SK-N-SH treated with all-trans-retinoic acid at 6 μM for 48 hours (cell line): ENCODE measurements at regions not wholly inside any gene's neighbourhood (a gene's known extent, or its start where the extent isn't known, plus 50 kb on each side); places are given as distances from the start of the nearest gene placed in this dataset.

ENCODE experiments used
- ATAC-seq: fragments of 200-7000 bp; cut with Tn5 transposase; 3 replicates; pipeline ENCODE4 v1.9.1; 2020; ENCODE audit warnings: mild to moderate bottlenecking, moderate library complexity
- ARNTL ChIP-seq: fragments of 450-650 bp; formaldehyde crosslinking; IDR thresholded peaks from 2 replicates; pipeline ENCODE4 v1.5.0; 2020; ENCODE audit warnings: low read depth, mild to moderate bottlenecking, moderate library complexity, borderline replicate concordance
- BACH2 ChIP-seq: fragments of 250-450 bp; sonication (Bioruptor Pico); IDR thresholded peaks from 2 replicates; pipeline ENCODE4 v1.9.0; 2021; ENCODE audit warnings: mild to moderate bottlenecking, borderline replicate concordance
- CREB5 ChIP-seq: fragments of 250-450 bp; sonication (Bioruptor Pico); IDR thresholded peaks from 2 replicates; pipeline ENCODE4 v1.5.1; 2020; ENCODE audit warnings: low read depth, mild to moderate bottlenecking, moderate library complexity
- CSRNP3 ChIP-seq: fragments of 250-450 bp; sonication (Bioruptor Pico); IDR thresholded peaks from 2 replicates; pipeline ENCODE4 v1.5.1; 2021; ENCODE audit warnings: mild to moderate bottlenecking, moderate library complexity
- ESRRG ChIP-seq: fragments of 250-450 bp; sonication (Bioruptor Pico); IDR thresholded peaks from 2 replicates; pipeline ENCODE4 v1.6.1; 2021; ENCODE audit warnings: mild to moderate bottlenecking
- GLIS3 ChIP-seq: fragments of 250-450 bp; sonication (Bioruptor Pico); IDR thresholded peaks from 2 replicates; pipeline ENCODE4 v1.5.0; 2020; ENCODE audit warnings: mild to moderate bottlenecking, moderate library complexity
- ISL1 ChIP-seq: fragments of 250-450 bp; sonication (Bioruptor Pico); IDR thresholded peaks from 2 replicates; pipeline ENCODE4 v2.1.2; 2022; ENCODE audit warnings: mild to moderate bottlenecking, moderate library complexity
- OSR1 ChIP-seq: fragments of 250-450 bp; sonication (Bioruptor Pico); IDR thresholded peaks from 2 replicates; pipeline ENCODE4 v1.8.0; 2022; ENCODE audit warnings: moderate library complexity, mild to moderate bottlenecking, inconsistent platforms
- POU6F1 ChIP-seq: fragments of 250-450 bp; sonication (Bioruptor Pico); IDR thresholded peaks from 2 replicates; pipeline ENCODE4 v1.8.0; 2021; ENCODE audit warnings: low read depth, mild to moderate bottlenecking, moderate library complexity, borderline replicate concordance
- PPARA ChIP-seq: fragments of 250-450 bp; sonication (Bioruptor Pico); IDR thresholded peaks from 2 replicates; pipeline ENCODE4 v1.5.0; 2020; ENCODE audit warnings: mild to moderate bottlenecking, borderline replicate concordance
- RARB ChIP-seq: fragments of 250-450 bp; sonication (Bioruptor Pico); IDR thresholded peaks from 2 replicates; pipeline ENCODE4 v1.8.0; 2021; ENCODE audit warnings: mild to moderate bottlenecking, moderate library complexity
- SNAI2 ChIP-seq: fragments of 250-450 bp; sonication (Bioruptor Pico); IDR thresholded peaks from 2 replicates; pipeline ENCODE4 v1.5.0; 2020; ENCODE audit warnings: mild to moderate bottlenecking, moderate library complexity
- TCF4 ChIP-seq: fragments of 250-450 bp; sonication (Bioruptor Pico); IDR thresholded peaks from 2 replicates; pipeline ENCODE4 v1.8.0; 2021; ENCODE audit warnings: mild to moderate bottlenecking, moderate library complexity, borderline replicate concordance
- TOX ChIP-seq: fragments of 250-450 bp; sonication (Bioruptor Pico); IDR thresholded peaks from 2 replicates; pipeline ENCODE4 v1.8.0; 2021; ENCODE audit warnings: mild to moderate bottlenecking, moderate library complexity, borderline replicate concordance
- TSHZ2 ChIP-seq: fragments of 250-450 bp; sonication (Bioruptor Pico); IDR thresholded peaks from 2 replicates; pipeline ENCODE4 v1.5.0; 2020; ENCODE audit warnings: mild to moderate bottlenecking, moderate library complexity
- ZC3H10 ChIP-seq: fragments of 250-450 bp; sonication (Bioruptor Pico); IDR thresholded peaks from 2 replicates; pipeline ENCODE4 v1.5.1; 2021; ENCODE audit warnings: mild to moderate bottlenecking, moderate library complexity
- ZFP3 ChIP-seq: fragments of 250-450 bp; sonication (Bioruptor Pico); IDR thresholded peaks from 2 replicates; pipeline ENCODE4 v1.5.0; 2020; ENCODE audit warnings: mild to moderate bottlenecking, moderate library complexity
- ZNF565 ChIP-seq: fragments of 450-650 bp; formaldehyde crosslinking; conservative IDR thresholded peaks from 2 replicates; pipeline ENCODE4 v1.5.0; 2020; ENCODE audit warnings: low read depth, mild to moderate bottlenecking, moderate library complexity
- ZNF70 ChIP-seq: fragments of 450-650 bp; formaldehyde crosslinking; IDR thresholded peaks from 2 replicates; pipeline ENCODE4 v1.5.0; 2020; ENCODE audit warnings: mild to moderate bottlenecking, moderate library complexity
- ZNF8 ChIP-seq: fragments of 450-650 bp; formaldehyde crosslinking; IDR thresholded peaks from 2 replicates; pipeline ENCODE4 v1.5.0; 2020; ENCODE audit warnings: mild to moderate bottlenecking, moderate library complexity

- TF ChIP-seq TCF4 (CRISPR knock-in tag), result no peak
Measured at GRCh38 chr11:4203603-4204360, 109.2 kb downstream of the RRM1 start (continued).

GRCh38 chr11:4202749-4203148 lies 108.2 kb downstream of the RRM1 start:
- TF ChIP-seq ZNF70 (CRISPR knock-in tag), result no peak
- no peak for TF ChIP-seq PPARA (CRISPR knock-in tag)
- no peak for TF ChIP-seq ZFP3 (CRISPR knock-in tag)
- TF ChIP-seq BACH2 (CRISPR knock-in tag), result no peak
- no peak for TF ChIP-seq OSR1 (CRISPR knock-in tag)
- no peak for TF ChIP-seq ZC3H10 (CRISPR knock-in tag)
- no peak for TF ChIP-seq CREB5 (CRISPR knock-in tag)
- TF ChIP-seq TSHZ2 (CRISPR knock-in tag), result no peak
- TF ChIP-seq ARNTL, result no peak
- TF ChIP-seq ZNF8, result no peak
- no peak for TF ChIP-seq TCF4 (CRISPR knock-in tag)
- no peak for TF ChIP-seq ISL1 (CRISPR knock-in tag)
- TF ChIP-seq, all 23 proteins: peak for 0
- ATAC-seq, result no peak

- no peak for TF ChIP-seq ZNF565
- TF ChIP-seq ZNF8, result peak; percentile 65
- TF ChIP-seq, all 23 proteins: peak for 1
- ATAC-seq, result no peak
Measured at GRCh38 chr11:4197112-4197511, 102.5 kb downstream of the RRM1 start.

- no peak for TF ChIP-seq ZFP3 (CRISPR knock-in tag)
- no peak for TF ChIP-seq ZC3H10 (CRISPR knock-in tag)
- no peak for TF ChIP-seq BACH2 (CRISPR knock-in tag)
- no peak for TF ChIP-seq ARNTL
- TF ChIP-seq TCF4 (CRISPR knock-in tag), result no peak
- TF ChIP-seq OSR1 (CRISPR knock-in tag), result no peak
- TF ChIP-seq TOX (CRISPR knock-in tag), result no peak
- no peak for TF ChIP-seq CREB5 (CRISPR knock-in tag)
- TF ChIP-seq TSHZ2 (CRISPR knock-in tag), result no peak
- no peak for TF ChIP-seq ESRRG (CRISPR knock-in tag)
- TF ChIP-seq ISL1 (CRISPR knock-in tag), result no peak
- TF ChIP-seq POU6F1 (CRISPR knock-in tag), result no peak
- TF ChIP-seq CSRNP3 (CRISPR knock-in tag), result no peak
- TF ChIP-seq SNAI2, result no peak
- no peak for TF ChIP-seq ZNF8
- TF ChIP-seq ZNF565, result no peak
- TF ChIP-seq RARB (CRISPR knock-in tag), result no peak
- TF ChIP-seq GLIS3, result no peak
- TF ChIP-seq PPARA (CRISPR knock-in tag), result no peak
- ATAC-seq, result no peak
Measured at GRCh38 chr11:4195909-4196308, 101.3 kb downstream of the RRM1 start.
